ENCODE measurements at regions not wholly inside any gene's neighbourhood (a gene's known extent, or its start where the extent isn't known, plus 50 kb on each side); places are given as distances from the start of the nearest gene placed in this dataset.

DNA sequence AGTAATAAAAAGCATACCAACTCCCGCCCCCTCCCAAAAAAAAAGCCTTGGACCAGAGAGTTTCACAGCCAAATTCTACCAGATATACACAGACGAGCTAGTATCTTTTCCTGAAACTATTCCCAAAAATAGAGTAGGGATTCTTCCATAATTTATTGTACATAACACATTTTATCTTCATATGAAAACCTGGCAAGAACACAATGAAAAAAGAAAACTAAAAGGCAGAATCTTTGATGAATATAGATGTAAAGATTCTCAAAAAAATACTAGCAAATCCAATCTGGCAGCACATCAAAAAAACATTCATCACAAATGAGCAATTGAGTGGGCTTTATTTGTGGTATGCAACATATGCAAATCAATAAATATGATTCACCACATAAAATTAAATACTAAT lies 798.8 kb downstream of the CDH18 start:
- TF ChIP-seq, protein P1, sequence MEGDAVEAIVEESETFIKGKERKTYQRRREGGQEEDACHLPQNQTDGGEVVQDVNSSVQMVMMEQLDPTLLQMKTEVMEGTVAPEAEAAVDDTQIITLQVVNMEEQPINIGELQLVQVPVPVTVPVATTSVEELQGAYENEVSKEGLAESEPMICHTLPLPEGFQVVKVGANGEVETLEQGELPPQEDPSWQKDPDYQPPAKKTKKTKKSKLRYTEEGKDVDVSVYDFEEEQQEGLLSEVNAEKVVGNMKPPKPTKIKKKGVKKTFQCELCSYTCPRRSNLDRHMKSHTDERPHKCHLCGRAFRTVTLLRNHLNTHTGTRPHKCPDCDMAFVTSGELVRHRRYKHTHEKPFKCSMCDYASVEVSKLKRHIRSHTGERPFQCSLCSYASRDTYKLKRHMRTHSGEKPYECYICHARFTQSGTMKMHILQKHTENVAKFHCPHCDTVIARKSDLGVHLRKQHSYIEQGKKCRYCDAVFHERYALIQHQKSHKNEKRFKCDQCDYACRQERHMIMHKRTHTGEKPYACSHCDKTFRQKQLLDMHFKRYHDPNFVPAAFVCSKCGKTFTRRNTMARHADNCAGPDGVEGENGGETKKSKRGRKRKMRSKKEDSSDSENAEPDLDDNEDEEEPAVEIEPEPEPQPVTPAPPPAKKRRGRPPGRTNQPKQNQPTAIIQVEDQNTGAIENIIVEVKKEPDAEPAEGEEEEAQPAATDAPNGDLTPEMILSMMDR (IDR thresholded peaks at IDR 0.05): no peak
- no peak for TF ChIP-seq POLR2A (IDR thresholded peaks at IDR 0.05)

Data from uterus (tissue), 2 donors.